Mesenchymal stem cell (in vitro differentiated cells and primary cell): ENCODE measurements at regions not wholly inside any gene's neighbourhood (a gene's known extent, or its start where the extent isn't known, plus 50 kb on each side); places are given as distances from the start of the nearest gene placed in this dataset.

Experiments used
- DNase-seq: peaks from one replicate; pipeline ENCODE4 v3.0.0-alpha.2; 2013
- H2AFZ ChIP-seq: one replicate; pipeline ENCODE4 v1.6.1; 2013; ENCODE audit warnings: low read depth, mild to moderate bottlenecking, control low read depth, inconsistent platforms, low read length, moderate library complexity
- H2AK5ac ChIP-seq: 2 replicates; pipeline ENCODE4 v1.6.1; 2013; ENCODE audit warnings: low read length, moderate library complexity, mild to moderate bottlenecking, inconsistent platforms; ENCODE audit not compliant: severe bottlenecking
- H2BK120ac ChIP-seq: one replicate; pipeline ENCODE4 v1.6.1; 2013; ENCODE audit warnings: low read depth, mild to moderate bottlenecking, inconsistent platforms, low read length, moderate library complexity
- H2BK12ac ChIP-seq, 2 experiments: one replicate each; pipeline ENCODE4 v1.6.1; 2013; ENCODE audit warnings: inconsistent platforms in 2 of 2, low read length in 2 of 2, mild to moderate bottlenecking in 2 of 2, moderate library complexity in 2 of 2, control low read depth in 1 of 2
- H2BK15ac ChIP-seq: one replicate; pipeline ENCODE4 v1.6.1; 2013; ENCODE audit warnings: mild to moderate bottlenecking, low read depth, inconsistent platforms; ENCODE audit not compliant: poor library complexity, severe bottlenecking
- H2BK5ac ChIP-seq: 2 replicates; pipeline ENCODE4 v1.6.1; 2013; ENCODE audit warnings: low read depth, mild to moderate bottlenecking, low read length, control low read depth, inconsistent platforms; ENCODE audit not compliant: poor library complexity, severe bottlenecking
- H3K14ac ChIP-seq, 2 experiments: one replicate each; pipeline ENCODE4 v1.6.1; 2013; ENCODE audit warnings: inconsistent platforms in 2 of 2, low read length in 2 of 2, control low read depth in 1 of 2, mild to moderate bottlenecking in 1 of 2, moderate library complexity in 1 of 2
- H3K18ac ChIP-seq, 2 experiments: one replicate each; pipeline ENCODE4 v1.6.1; 2013; ENCODE audit warnings: inconsistent platforms in 2 of 2, low read length in 2 of 2, control low read depth in 1 of 2, low read depth in 1 of 2, mild to moderate bottlenecking in 1 of 2
- H3K23ac ChIP-seq, 2 experiments: one replicate each; pipeline ENCODE4 v1.6.1; 2013; ENCODE audit warnings: inconsistent platforms in 2 of 2, low read length in 2 of 2, mild to moderate bottlenecking in 2 of 2, moderate library complexity in 2 of 2, control low read depth in 1 of 2
- H3K27ac ChIP-seq: 2 replicates; pipeline ENCODE4 v1.5.1; 2013; ENCODE audit warnings: mild to moderate bottlenecking, moderate library complexity, low read length, control low read depth, inconsistent platforms; ENCODE audit not compliant: poor library complexity, severe bottlenecking
- H3K27me3 ChIP-seq, 2 experiments: 2 replicates each; pipeline versions ENCODE4 v1.6.1 to v1.7.0; 2013; ENCODE audit warnings: low read length in 2 of 2, mild to moderate bottlenecking in 2 of 2, moderate library complexity in 2 of 2, control low read depth in 1 of 2, inconsistent platforms in 1 of 2; ENCODE audit not compliant: control insufficient read depth in 1 of 2, insufficient read depth in 1 of 2
- H3K36me3 ChIP-seq, 2 experiments: 2 replicates each; pipeline versions ENCODE4 v1.6.1 to v1.7.0; 2013; ENCODE audit warnings: low read length in 2 of 2, control low read depth in 1 of 2, inconsistent platforms in 1 of 2, low read depth in 1 of 2, mild to moderate bottlenecking in 1 of 2; ENCODE audit not compliant: insufficient read depth in 2 of 2, control insufficient read depth in 1 of 2
- H3K4ac ChIP-seq, 2 experiments: one replicate each; pipeline ENCODE4 v1.6.1; 2013; ENCODE audit warnings: inconsistent platforms in 2 of 2, low read length in 2 of 2, mild to moderate bottlenecking in 2 of 2, moderate library complexity in 2 of 2, control low read depth in 1 of 2, low read depth in 1 of 2
- H3K4me1 ChIP-seq: 2 replicates; pipeline ENCODE4 v1.6.1; 2013; ENCODE audit warnings: low read depth, low read length, control low read depth; ENCODE audit not compliant: control insufficient read depth, insufficient read depth
- H3K4me2 ChIP-seq: 2 replicates; pipeline ENCODE4 v1.6.1; 2013; ENCODE audit warnings: low read length, mild to moderate bottlenecking, inconsistent platforms; ENCODE audit not compliant: poor library complexity, severe bottlenecking
- H3K4me3 ChIP-seq, 2 experiments: 2 replicates each; pipeline versions ENCODE4 v1.5.1 to v1.7.0; 2013; ENCODE audit warnings: low read length in 2 of 2, mild to moderate bottlenecking in 2 of 2, control low read depth in 1 of 2, low read depth in 1 of 2; ENCODE audit not compliant: insufficient read depth in 1 of 2
- H3K79me1 ChIP-seq: replicated peaks from 2 replicates; pipeline ENCODE4 v1.6.1; 2013; ENCODE audit warnings: mild to moderate bottlenecking, control low read depth, low read length, inconsistent platforms; ENCODE audit not compliant: poor library complexity, severe bottlenecking
- H3K9ac ChIP-seq: 2 replicates; pipeline ENCODE4 v1.7.0; 2013; ENCODE audit warnings: mild to moderate bottlenecking, low read length, moderate library complexity
- H3K9me3 ChIP-seq: 2 replicates; pipeline ENCODE4 v1.7.0; 2013; ENCODE audit warnings: mild to moderate bottlenecking, low read length; ENCODE audit not compliant: control insufficient read depth
- H4K8ac ChIP-seq: one replicate; pipeline ENCODE4 v1.6.1; 2013; ENCODE audit warnings: inconsistent platforms, mild to moderate bottlenecking, low read length, moderate library complexity
- H4K91ac ChIP-seq: one replicate; pipeline ENCODE4 v1.6.1; 2013; ENCODE audit warnings: mild to moderate bottlenecking, low read length, inconsistent platforms
- WGBS: methylation state at CpG from one replicate; pipeline ENCODE4 v1.1.7; 2013; ENCODE audit warnings: mixed read lengths; 5-methylcytosine and 5-hydroxymethylcytosine counted together

DNA sequence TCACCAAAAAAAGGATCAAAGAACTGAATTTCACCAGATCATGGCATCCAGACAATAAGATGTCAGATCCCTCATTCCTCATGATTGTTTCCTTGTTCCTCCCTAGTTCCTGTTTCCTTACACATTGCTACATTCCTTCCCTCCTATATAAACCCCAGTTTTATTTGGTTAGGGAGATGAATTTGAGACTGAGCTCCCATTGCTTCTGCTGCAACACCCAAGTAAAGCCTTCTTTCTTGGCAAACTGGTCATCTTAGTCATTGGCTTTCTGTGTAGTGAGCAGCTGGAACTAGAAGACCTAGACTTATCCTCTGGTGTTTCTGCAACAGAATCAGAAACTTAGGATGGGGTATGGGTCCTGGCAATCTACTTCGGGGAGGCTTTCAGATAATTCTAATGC lies 217.9 kb downstream of the NOVA1 start:
- no peak overlapping the region for H2BK12ac ChIP-seq
- no peak overlapping the region for H3K9ac ChIP-seq
- no peak overlapping the region for H2BK15ac ChIP-seq
- H3K4me3 ChIP-seq: no peak overlapping the region
- no peaks in the 10 kb centered on the region for H3K36me3 ChIP-seq
- H4K91ac ChIP-seq: no peak overlapping the region
- H3K27me3 ChIP-seq: no peaks in the 10 kb centered on the region
- WGBS: 92% methylated on average over 1 of the region's 1 CpG
- H2AK5ac ChIP-seq: no peak overlapping the region
- no peak overlapping the region for H2BK5ac ChIP-seq
- H4K8ac ChIP-seq: no peak overlapping the region
- no peak overlapping the region for H2AFZ ChIP-seq
- no peaks in the 10 kb centered on the region for H3K9me3 ChIP-seq
- H3K4me2 ChIP-seq: no peak overlapping the region
- no peak overlapping the region for H3K14ac ChIP-seq
- no peaks in the 10 kb centered on the region for H3K4me1 ChIP-seq
- H3K23ac ChIP-seq: no peak overlapping the region
- no peak overlapping the region for H3K18ac ChIP-seq
- no peak for DNase-seq
- no peaks in the 10 kb centered on the region for H3K79me1 ChIP-seq
- no peak overlapping the region for H2BK120ac ChIP-seq
- no peak overlapping the region for H3K4ac ChIP-seq
- no peak overlapping the region for H3K27ac ChIP-seq

DNA sequence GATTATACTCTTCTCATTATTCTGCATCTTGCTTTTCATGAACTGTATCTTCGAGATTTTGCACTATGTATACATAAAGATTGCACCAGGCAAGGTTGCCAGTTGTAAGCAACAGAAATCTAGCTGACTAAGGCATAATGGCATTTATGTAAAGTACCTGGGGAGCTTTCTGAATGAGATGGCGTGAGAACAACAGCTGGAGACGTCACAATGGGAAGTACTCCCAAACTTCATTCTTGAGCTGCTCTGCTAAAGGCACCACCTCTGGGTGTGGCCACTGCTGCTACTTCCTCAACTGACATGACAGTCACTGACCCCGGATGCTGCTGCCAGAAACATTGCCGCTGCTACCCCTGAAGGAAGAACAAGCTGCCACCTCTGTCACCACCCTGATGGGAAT lies 220.7 kb downstream of the NOVA1 start:
- Histone ChIP-seq H3K27ac (no peak overlapping the region), H2AFZ (no peak overlapping the region), H3K4me1 (no peaks in the 10 kb centered on the region), H3K79me1 (no peaks in the 10 kb centered on the region), H4K91ac (no peak overlapping the region), H2BK120ac (no peak overlapping the region), H2AK5ac (no peak overlapping the region), H3K14ac (no peak overlapping the region), H3K4me2 (no peak overlapping the region), H3K9me3 (no peaks in the 10 kb centered on the region), H3K9ac (no peak overlapping the region), H3K36me3 (no peaks in the 10 kb centered on the region), H2BK15ac (no peak overlapping the region), H4K8ac (no peak overlapping the region), H2BK5ac (no peak overlapping the region), H3K27me3 (no peaks in the 10 kb centered on the region), H3K4me3 (no peak overlapping the region), H3K4ac (no peak overlapping the region), H2BK12ac (no peak overlapping the region), H3K18ac (no peak overlapping the region), H3K23ac (no peak overlapping the region)
- WGBS: 65% methylated on average over 5 of the region's 5 CpGs
- no peak for DNase-seq

DNA sequence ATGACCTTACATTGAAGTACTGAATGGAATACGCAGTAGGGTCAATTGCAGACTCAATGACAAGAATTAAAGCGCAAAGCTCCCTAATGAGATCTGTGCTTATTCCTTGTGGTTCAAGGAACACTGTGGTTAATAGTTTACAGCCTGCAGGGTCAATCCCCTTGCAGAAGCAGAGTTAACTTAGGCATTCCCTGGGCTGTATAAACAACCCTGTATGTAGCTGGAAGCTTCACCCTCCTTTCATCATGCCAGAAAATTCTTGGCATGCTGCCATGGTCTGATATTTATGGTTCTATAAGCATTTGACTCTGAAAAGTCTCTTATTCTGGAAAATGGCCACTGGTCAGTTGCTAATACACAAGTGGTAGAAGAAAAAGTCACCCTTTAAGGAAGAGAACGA lies 227.7 kb downstream of the NOVA1 start:
- no peak overlapping the region for H4K8ac ChIP-seq
- no peaks in the 10 kb centered on the region for H3K36me3 ChIP-seq
- H3K14ac ChIP-seq: no peak overlapping the region
- H3K9me3 ChIP-seq: no peaks in the 10 kb centered on the region
- no peak overlapping the region for H2AK5ac ChIP-seq
- no peak overlapping the region for H3K23ac ChIP-seq
- H2BK120ac ChIP-seq: no peak overlapping the region
- WGBS: 68% methylated on average over 2 of the region's 3 CpGs
- no peak overlapping the region for H4K91ac ChIP-seq
- no peak overlapping the region for H3K4ac ChIP-seq
- no peak overlapping the region for H3K4me3 ChIP-seq
- H3K27me3 ChIP-seq: no peaks in the 10 kb centered on the region
- H2BK12ac ChIP-seq: no peak overlapping the region
- H2BK5ac ChIP-seq: no peak overlapping the region
- no peak overlapping the region for H3K9ac ChIP-seq
- no peak overlapping the region for H2AFZ ChIP-seq
- DNase-seq: peak; percentile 74
- peak overlapping the region; percentile 71 for H3K27ac ChIP-seq
- no peaks in the 10 kb centered on the region for H3K4me1 ChIP-seq
- no peak overlapping the region for H3K4me2 ChIP-seq
- H3K79me1 ChIP-seq: no peaks in the 10 kb centered on the region
- H3K18ac ChIP-seq: no peak overlapping the region
- no peak overlapping the region for H2BK15ac ChIP-seq

DNA sequence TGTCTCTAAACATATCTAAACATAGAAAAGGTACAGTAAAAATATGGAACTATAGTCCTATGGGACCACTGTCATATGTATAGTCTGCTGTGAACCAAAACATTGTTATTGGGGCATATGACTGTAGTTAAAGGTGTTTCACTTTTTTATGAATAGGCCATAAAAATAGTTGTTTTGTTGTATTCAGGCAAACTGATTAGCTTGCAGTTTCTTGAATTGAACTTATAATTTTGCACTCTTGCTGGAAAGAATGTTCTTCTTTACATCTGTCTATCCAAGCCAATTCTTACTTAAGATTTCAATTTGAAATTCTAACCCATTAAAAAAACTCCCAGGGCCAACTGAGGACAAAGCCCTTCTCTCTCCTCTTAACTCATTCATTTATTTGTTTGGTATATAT lies 234.1 kb downstream of the NOVA1 start:
- Histone ChIP-seq H4K91ac (no peak overlapping the region), H3K4me3 (no peak overlapping the region), H2AK5ac (no peak overlapping the region), H3K14ac (no peak overlapping the region), H2BK120ac (no peak overlapping the region), H2BK12ac (no peak overlapping the region), H3K4me2 (no peak overlapping the region), H3K27ac (no peak overlapping the region), H3K79me1 (no peaks in the 10 kb centered on the region), H2BK15ac (no peak overlapping the region), H3K9ac (no peak overlapping the region), H3K4me1 (no peaks in the 10 kb centered on the region), H3K27me3 (no peaks in the 10 kb centered on the region), H2BK5ac (no peak overlapping the region), H3K4ac (no peak overlapping the region), H3K9me3 (no peaks in the 10 kb centered on the region), H2AFZ (no peak overlapping the region), H3K23ac (no peak overlapping the region), H4K8ac (no peak overlapping the region), H3K36me3 (no peaks in the 10 kb centered on the region), H3K18ac (no peak overlapping the region)
- DNase-seq: no peak
